Fibroblast of lung (primary cell): ENCODE measurements at regions not wholly inside any gene's neighbourhood (a gene's known extent, or its start where the extent isn't known, plus 50 kb on each side); places are given as distances from the start of the nearest gene placed in this dataset.

Source experiments
- DNase-seq, 2 donors: peaks; one replicate each; pipeline versions ENCODE4 v3.0.0 to v3.0.0-alpha.2; 2010; ENCODE audit warnings: low read depth in 2 of 2
- H2AFZ ChIP-seq: 2 replicates; pipeline ENCODE4 v1.5.1; 2012; ENCODE audit warnings: low read length, control low read depth, inconsistent platforms
- H3K27ac ChIP-seq: 2 replicates; pipeline ENCODE4 v1.5.1; 2011; ENCODE audit warnings: low read length, control low read depth; ENCODE audit not compliant: insufficient read depth
- H3K27me3 ChIP-seq: 2 replicates; pipeline ENCODE4 v1.5.1; 2011; ENCODE audit warnings: mild to moderate bottlenecking, low read length; ENCODE audit not compliant: control insufficient read depth, insufficient read depth
- H3K36me3 ChIP-seq: 2 replicates; pipeline ENCODE4 v1.5.1; 2011; ENCODE audit warnings: low read length; ENCODE audit not compliant: control insufficient read depth, insufficient read depth
- H3K4me1 ChIP-seq: 2 replicates; pipeline ENCODE4 v1.5.1; 2011; ENCODE audit warnings: low read length; ENCODE audit not compliant: control insufficient read depth, insufficient read depth; ENCODE audit errors: extremely low read depth
- H3K4me2 ChIP-seq: 2 replicates; pipeline ENCODE4 v1.5.1; 2011; ENCODE audit warnings: low read length, control low read depth; ENCODE audit not compliant: insufficient read depth; ENCODE audit errors: extremely low read depth
- H3K4me3 ChIP-seq, 4 experiments: fragments of 200-600 bp in 1 of 4; sonication (generic) in 1 of 4; replicated peaks in 1 of 4; 2 replicates each; pipeline ENCODE4 v1.5.1; 2011 to 2016; ENCODE audit warnings: low read length in 4 of 4, low read depth in 3 of 4, mild to moderate bottlenecking in 3 of 4, control low read depth in 2 of 4, inconsistent platforms in 1 of 4, mixed read lengths in 1 of 4; ENCODE audit not compliant: insufficient read depth in 1 of 4; ENCODE audit errors: control extremely low read depth in 1 of 4
- H3K79me2 ChIP-seq: 2 replicates; pipeline ENCODE4 v1.5.1; 2012; ENCODE audit warnings: mild to moderate bottlenecking, low read length, inconsistent platforms; ENCODE audit not compliant: control insufficient read depth, insufficient read depth
- H3K9ac ChIP-seq: 2 replicates; pipeline ENCODE4 v1.5.1; 2011; ENCODE audit warnings: mild to moderate bottlenecking, low read length, control low read depth; ENCODE audit not compliant: insufficient read depth
- H3K9me3 ChIP-seq: 2 replicates; pipeline ENCODE4 v1.5.1; 2012; ENCODE audit warnings: low read depth, low read length; ENCODE audit not compliant: control insufficient read depth, insufficient read depth
- H4K20me1 ChIP-seq: 2 replicates; pipeline ENCODE4 v1.5.1; 2011; ENCODE audit warnings: low read length; ENCODE audit not compliant: control insufficient read depth, insufficient read depth; ENCODE audit errors: extremely low read depth
- EZH2 ChIP-seq: IDR thresholded peaks from 2 replicates; pipeline ENCODE4 v1.5.1; 2012; ENCODE audit warnings: low read length, control low read depth, mild to moderate bottlenecking; ENCODE audit errors: missing control alignments
- TF ChIP-seq, protein P1 (sequence below), 2 donors: IDR thresholded peaks in 1 of 2; conservative IDR thresholded peaks in 1 of 2; 1 replicate in 1 of 2; 2 replicates in 1 of 2; pipeline ENCODE4 v1.5.1; 2011 to 2012; ENCODE audit warnings: low read length in 2 of 2, control low read depth in 1 of 2, inconsistent platforms in 1 of 2, low read depth in 1 of 2, mild to moderate bottlenecking in 1 of 2

DNA sequence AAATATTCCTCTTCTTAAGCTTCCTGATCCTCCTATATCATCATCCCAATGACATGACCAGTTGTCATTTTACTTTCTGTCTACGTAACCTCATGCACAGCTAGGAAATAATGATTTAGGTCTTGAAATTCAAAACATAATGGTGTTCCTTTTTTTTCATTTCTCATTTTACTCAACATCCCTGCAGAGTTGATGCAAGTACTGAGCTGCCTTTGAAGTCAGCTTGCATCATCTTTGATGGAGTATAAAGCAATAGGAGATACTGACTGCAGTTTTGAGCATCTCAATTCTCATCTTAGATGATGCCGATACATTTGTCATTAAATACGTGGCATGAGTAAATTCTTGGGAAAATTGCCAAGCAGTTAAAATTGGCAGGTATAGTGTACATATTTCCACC lies 346.1 kb downstream of the ZIC1 start:
- no peak overlapping the region for H3K4me3 ChIP-seq
- no peak overlapping the region for H3K27ac ChIP-seq
- no peak overlapping the region for H2AFZ ChIP-seq
- H3K36me3 ChIP-seq: no peaks in the 10 kb centered on the region
- no peak overlapping the region for H3K9ac ChIP-seq
- no peaks in the 10 kb centered on the region for H3K4me1 ChIP-seq
- H4K20me1 ChIP-seq: no peaks in the 10 kb centered on the region
- DNase-seq: no peak
- H3K79me2 ChIP-seq: no peaks in the 10 kb centered on the region
- H3K27me3 ChIP-seq: no peaks in the 10 kb centered on the region
- no peak for TF ChIP-seq EZH2
- no peak overlapping the region for H3K4me2 ChIP-seq
- no peaks in the 10 kb centered on the region for H3K9me3 ChIP-seq

DNA sequence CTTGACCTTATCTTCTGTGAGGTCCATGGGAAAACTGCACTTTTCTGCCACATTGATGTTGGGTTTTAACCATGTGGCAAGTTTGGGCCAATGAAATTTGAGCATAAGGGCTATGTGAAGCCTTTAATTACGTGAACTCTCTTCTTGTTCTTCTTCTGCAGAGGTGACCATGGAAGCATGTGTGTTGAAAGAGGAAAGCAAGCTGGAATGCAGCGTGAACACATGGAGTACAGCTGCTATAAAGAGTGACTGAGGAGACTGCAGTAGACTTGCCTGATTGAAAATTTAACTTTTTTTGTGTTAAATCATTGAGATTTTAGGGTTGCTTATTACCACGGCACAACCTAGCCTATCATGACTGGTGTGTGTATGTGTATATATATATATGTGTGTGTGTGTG lies 347.3 kb downstream of the ZIC1 start:
- H4K20me1 ChIP-seq: no peaks in the 10 kb centered on the region
- no peak overlapping the region for H3K4me2 ChIP-seq
- H3K4me3 ChIP-seq: no peak overlapping the region
- DNase-seq: peak in 1 of 2 donors; percentile 8
- TF ChIP-seq EZH2: no peak
- TF ChIP-seq, protein P1, sequence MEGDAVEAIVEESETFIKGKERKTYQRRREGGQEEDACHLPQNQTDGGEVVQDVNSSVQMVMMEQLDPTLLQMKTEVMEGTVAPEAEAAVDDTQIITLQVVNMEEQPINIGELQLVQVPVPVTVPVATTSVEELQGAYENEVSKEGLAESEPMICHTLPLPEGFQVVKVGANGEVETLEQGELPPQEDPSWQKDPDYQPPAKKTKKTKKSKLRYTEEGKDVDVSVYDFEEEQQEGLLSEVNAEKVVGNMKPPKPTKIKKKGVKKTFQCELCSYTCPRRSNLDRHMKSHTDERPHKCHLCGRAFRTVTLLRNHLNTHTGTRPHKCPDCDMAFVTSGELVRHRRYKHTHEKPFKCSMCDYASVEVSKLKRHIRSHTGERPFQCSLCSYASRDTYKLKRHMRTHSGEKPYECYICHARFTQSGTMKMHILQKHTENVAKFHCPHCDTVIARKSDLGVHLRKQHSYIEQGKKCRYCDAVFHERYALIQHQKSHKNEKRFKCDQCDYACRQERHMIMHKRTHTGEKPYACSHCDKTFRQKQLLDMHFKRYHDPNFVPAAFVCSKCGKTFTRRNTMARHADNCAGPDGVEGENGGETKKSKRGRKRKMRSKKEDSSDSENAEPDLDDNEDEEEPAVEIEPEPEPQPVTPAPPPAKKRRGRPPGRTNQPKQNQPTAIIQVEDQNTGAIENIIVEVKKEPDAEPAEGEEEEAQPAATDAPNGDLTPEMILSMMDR (conservative IDR thresholded peaks at IDR 0.05 in 1 of 2, IDR thresholded peaks at IDR 0.05 in 1 of 2; ENCODE audit: low read depth in 1 of 2, low read length in 2 of 2): no peak
- no peaks in the 10 kb centered on the region for H3K9me3 ChIP-seq
- no peaks in the 10 kb centered on the region for H3K27me3 ChIP-seq
- H2AFZ ChIP-seq: no peak overlapping the region
- H3K27ac ChIP-seq: no peak overlapping the region
- H3K36me3 ChIP-seq: no peaks in the 10 kb centered on the region
- no peaks in the 10 kb centered on the region for H3K79me2 ChIP-seq
- H3K9ac ChIP-seq: no peak overlapping the region
- H3K4me1 ChIP-seq: no peaks in the 10 kb centered on the region

DNA sequence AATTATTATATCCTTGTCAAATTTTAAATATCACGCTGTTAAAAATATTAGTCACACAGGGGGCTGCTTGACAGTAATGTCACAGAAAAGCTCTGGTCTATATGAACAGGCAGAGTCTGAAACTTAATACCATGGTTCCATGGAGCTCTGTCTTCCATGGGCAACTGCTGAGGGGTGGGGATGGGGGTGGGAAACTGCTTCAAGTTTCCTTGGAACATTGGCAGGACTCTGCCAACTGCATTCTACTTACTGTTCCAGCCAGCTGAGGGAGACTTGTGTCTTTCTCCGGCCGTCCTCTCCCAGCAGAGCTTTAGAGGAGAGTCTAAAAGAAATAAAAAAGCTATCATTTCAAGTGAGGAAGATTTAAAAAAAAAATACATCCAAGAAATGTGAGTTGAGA lies 348.7 kb downstream of the ZIC1 start:
- Histone ChIP-seq H3K36me3 (no peaks in the 10 kb centered on the region), H3K27me3 (no peaks in the 10 kb centered on the region), H3K27ac (no peak overlapping the region), H3K9me3 (no peaks in the 10 kb centered on the region), H3K4me2 (no peak overlapping the region), H4K20me1 (no peaks in the 10 kb centered on the region), H3K4me1 (no peaks in the 10 kb centered on the region), H3K4me3 (no peak overlapping the region), H3K9ac (no peak overlapping the region), H2AFZ (no peak overlapping the region), H3K79me2 (no peaks in the 10 kb centered on the region)
- no peak for TF ChIP-seq EZH2
- TF ChIP-seq, protein P1 (conservative IDR thresholded peaks at IDR 0.05 in 1 of 2, IDR thresholded peaks at IDR 0.05 in 1 of 2; ENCODE audit: low read depth in 1 of 2, low read length in 2 of 2): no peak
- no peak for DNase-seq
